Osteocyte (in vitro differentiated cells): ENCODE measurements at regions not wholly inside any gene's neighbourhood (a gene's known extent, or its start where the extent isn't known, plus 50 kb on each side); places are given as distances from the start of the nearest gene placed in this dataset.
"Not testable (repeated sequence)": the region's sequence is repeated elsewhere in the genome, so short reads cannot be mapped to it uniquely, and the experiment has no call there.

ENCODE experiments used
- DNase-seq: peaks from one replicate; pipeline ENCODE4 v3.0.0; 2021; ENCODE audit warnings: mixed read lengths; ENCODE audit not compliant: unreplicated experiment; ENCODE audit errors: extremely low spot score
- H3K27ac Mint-ChIP-seq: one replicate; pipeline ENCODE4 v1.8.0; 2021; ENCODE audit warnings: mild to moderate bottlenecking, mixed read lengths; ENCODE audit not compliant: unreplicated experiment
- H3K27me3 Mint-ChIP-seq: one replicate; pipeline ENCODE4 v1.8.0; 2021; ENCODE audit warnings: mixed read lengths; ENCODE audit not compliant: unreplicated experiment
- H3K36me3 Mint-ChIP-seq: one replicate; pipeline ENCODE4 v1.8.0; 2021; ENCODE audit warnings: mixed read lengths; ENCODE audit not compliant: unreplicated experiment
- H3K4me1 Mint-ChIP-seq: one replicate; pipeline ENCODE4 v1.8.0; 2021; ENCODE audit warnings: mixed read lengths; ENCODE audit not compliant: unreplicated experiment
- H3K4me3 Mint-ChIP-seq: one replicate; pipeline ENCODE4 v1.8.0; 2021; ENCODE audit warnings: mild to moderate bottlenecking, moderate library complexity, mixed read lengths; ENCODE audit not compliant: unreplicated experiment
- H3K9me3 Mint-ChIP-seq: one replicate; pipeline ENCODE4 v1.8.0; 2021; ENCODE audit warnings: mixed read lengths; ENCODE audit not compliant: unreplicated experiment
- CTCF ChIP-seq: fragments of 200-600 bp; sonication (generic); IDR thresholded peaks from 2 replicates; pipeline ENCODE4 v1.5.0; 2021; ENCODE audit warnings: antibody characterized with exemption, mild to moderate bottlenecking, moderate library complexity

GRCh38 chr22:25407859-25408229 lies 156.6 kb upstream of the GRK3 start:
- H3K4me3 Mint-ChIP-seq: no peak overlapping the region
- no peaks in the 10 kb centered on the region for H3K9me3 Mint-ChIP-seq
- no peak overlapping the region for H3K27ac Mint-ChIP-seq
- TF ChIP-seq CTCF: no peak
- DNase-seq: no peak
- H3K4me1 Mint-ChIP-seq: peaks cover 24% of the 10 kb centered on the region
- H3K36me3 Mint-ChIP-seq: no peaks in the 10 kb centered on the region
- H3K27me3 Mint-ChIP-seq: peaks cover 3% of the 10 kb centered on the region

DNA sequence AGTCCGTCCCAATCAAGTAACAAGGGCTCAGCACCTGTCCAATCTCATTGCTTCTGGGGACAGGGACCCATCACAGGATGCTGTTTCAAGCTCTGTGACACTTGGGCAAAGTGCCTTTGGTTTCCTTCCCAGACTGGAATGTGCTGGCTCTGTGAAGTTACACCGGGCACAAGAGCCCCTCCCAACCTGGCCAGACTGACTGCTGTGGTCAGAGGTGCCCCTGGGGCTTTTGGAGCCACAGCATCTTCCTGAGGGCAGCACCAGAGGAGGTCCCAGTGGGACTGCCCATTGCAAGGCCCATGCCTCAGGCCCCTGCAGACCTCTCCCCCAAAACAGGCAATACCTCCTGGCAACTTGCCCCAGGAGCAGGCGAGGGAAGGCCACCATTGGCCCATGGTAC lies 155.2 kb upstream of the GRK3 start:
- Mint-ChIP-seq H3K36me3 (peaks cover 2% of the 10 kb centered on the region), H3K9me3 (peaks cover 4% of the 10 kb centered on the region), H3K4me1 (peaks cover 10% of the 10 kb centered on the region), H3K27me3 (peaks cover 14% of the 10 kb centered on the region), H3K4me3 (no peak overlapping the region), H3K27ac (no peak overlapping the region)
- no peak for TF ChIP-seq CTCF
- no peak for DNase-seq

DNA sequence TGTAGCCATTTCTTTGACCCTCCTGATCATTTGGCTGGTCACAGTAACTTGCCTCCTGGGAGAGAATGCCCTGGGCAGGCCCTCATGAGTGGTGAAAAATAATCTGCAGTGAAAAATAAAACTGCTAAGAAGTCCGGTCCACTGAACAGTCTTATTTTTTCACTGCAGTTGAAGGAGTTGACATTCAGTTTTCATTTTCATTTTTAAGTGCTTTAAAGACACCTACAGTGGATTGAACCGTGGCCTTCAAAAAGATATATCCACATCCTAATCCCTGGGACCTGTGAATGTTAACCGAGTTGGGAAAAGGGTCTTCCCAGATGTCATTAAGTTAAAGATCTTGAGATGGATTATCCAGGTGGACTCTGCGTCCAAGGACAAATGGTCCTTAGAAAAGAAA lies 153.6 kb upstream of the GRK3 start:
- no peak for TF ChIP-seq CTCF
- Mint-ChIP-seq H3K4me3 (no peak overlapping the region), H3K36me3 (peaks cover 2% of the 10 kb centered on the region), H3K9me3 (peaks cover 4% of the 10 kb centered on the region), H3K27me3 (peaks cover 29% of the 10 kb centered on the region), H3K4me1 (peaks cover 6% of the 10 kb centered on the region), H3K27ac (no peak overlapping the region)
- no peak for DNase-seq

DNA sequence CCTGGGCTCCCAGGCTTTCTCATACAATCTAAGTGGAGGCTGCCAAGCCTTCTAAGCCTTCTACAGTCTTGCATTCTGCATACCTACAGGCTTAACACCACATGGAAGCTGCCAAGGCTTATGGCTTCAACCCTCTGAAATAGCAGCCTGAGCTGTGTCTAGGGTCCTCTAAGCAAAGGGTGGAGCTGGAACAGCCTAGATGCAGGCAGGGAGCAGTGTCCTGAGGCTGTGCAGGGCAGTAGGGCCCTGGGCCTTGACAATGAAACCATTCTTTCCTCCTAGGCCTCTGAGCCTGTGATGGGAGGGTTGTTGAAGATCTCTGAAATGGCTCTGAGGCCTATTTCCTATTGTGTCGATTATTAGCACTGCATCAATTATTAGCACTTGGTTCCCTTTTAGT lies 150.9 kb upstream of the GRK3 start:
- H3K36me3 Mint-ChIP-seq: peaks cover 2% of the 10 kb centered on the region
- no peak overlapping the region for H3K27ac Mint-ChIP-seq
- peaks cover 4% of the 10 kb centered on the region for H3K9me3 Mint-ChIP-seq
- no peak for DNase-seq
- peaks cover 51% of the 10 kb centered on the region for H3K27me3 Mint-ChIP-seq
- H3K4me1 Mint-ChIP-seq: no peaks in the 10 kb centered on the region
- H3K4me3 Mint-ChIP-seq: no peak overlapping the region
- TF ChIP-seq CTCF: no peak

DNA sequence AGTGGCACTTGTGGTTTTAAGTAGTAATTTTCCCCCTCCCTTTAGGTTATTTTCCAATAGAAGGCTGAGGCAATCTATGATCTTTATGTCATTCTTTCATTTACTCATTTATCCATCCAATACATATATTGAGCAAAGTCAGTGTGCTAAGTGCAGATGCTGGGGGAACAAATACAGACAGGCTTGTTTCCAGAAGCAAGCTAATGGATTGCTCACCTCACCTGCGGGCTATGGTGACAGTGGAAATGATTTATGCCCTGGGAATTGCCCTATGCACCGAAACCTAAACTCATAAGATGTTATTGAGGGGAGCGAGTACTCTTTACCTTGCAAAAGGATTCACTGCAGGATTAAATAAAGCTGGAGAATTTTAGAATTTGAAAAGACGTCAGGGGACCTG lies 148.7 kb upstream of the GRK3 start:
- not testable (repeated sequence) for H3K27ac Mint-ChIP-seq, H3K4me3 Mint-ChIP-seq, H3K9me3 Mint-ChIP-seq, DNase-seq, H3K4me1 Mint-ChIP-seq, H3K36me3 Mint-ChIP-seq
- H3K27me3 Mint-ChIP-seq: peaks cover 70% of the 10 kb centered on the region

GRCh38 chr22:25417826-25418225 lies 146.6 kb upstream of the GRK3 start:
- H3K36me3 Mint-ChIP-seq, H3K4me3 Mint-ChIP-seq: not testable (repeated sequence)

More at GRCh38 chr22:25417826-25418225, 146.6 kb upstream of the GRK3 start:
- DNase-seq, H3K27ac Mint-ChIP-seq, H3K9me3 Mint-ChIP-seq: not testable (repeated sequence)
- peaks cover 12% of the 10 kb centered on the region for H3K4me1 Mint-ChIP-seq
- H3K27me3 Mint-ChIP-seq: peaks cover 81% of the 10 kb centered on the region
